ENCODE measurements at regions not wholly inside any gene's neighbourhood (a gene's known extent, or its start where the extent isn't known, plus 50 kb on each side); places are given as distances from the start of the nearest gene placed in this dataset.
"Not testable (repeated sequence)": the region's sequence is repeated elsewhere in the genome, so short reads cannot be mapped to it uniquely, and the experiment has no call there.

DNA sequence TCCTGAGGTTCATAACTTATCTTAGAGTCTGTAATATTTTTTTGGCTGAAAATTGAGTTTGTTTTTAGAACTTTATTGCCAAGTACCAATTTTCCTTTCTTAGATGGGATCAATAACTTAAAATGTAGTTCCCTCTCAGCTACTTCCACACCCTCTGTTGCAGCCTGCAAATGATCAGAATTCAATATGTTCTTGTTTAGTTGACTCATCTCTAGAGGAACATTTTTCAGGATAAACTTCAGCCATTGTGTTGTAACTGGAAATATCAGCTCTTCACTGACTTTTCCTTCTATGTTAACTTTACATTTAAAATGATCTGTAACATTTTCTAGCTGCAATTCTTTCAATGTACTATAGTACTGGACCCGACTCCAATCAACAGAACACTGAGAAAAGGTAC, 115.7 kb downstream of the ESM1 start:
- no peak overlapping the region for H3K9ac ChIP-seq (ENCODE audit: low read depth, low read length, poor library complexity, severe bottlenecking)
- no peaks in the 10 kb centered on the region for H3K4me1 ChIP-seq (ENCODE audit: insufficient read depth, low read length, poor library complexity, severe bottlenecking)
- H3K4me3 ChIP-seq (ENCODE audit: low read length, poor library complexity, severe bottlenecking): no peak overlapping the region
- H3F3A ChIP-seq (ENCODE audit: low read depth): no peaks in the 10 kb centered on the region
- no peak overlapping the region for H2AFZ ChIP-seq (ENCODE audit: low read length)
- H3K79me2 ChIP-seq (ENCODE audit: insufficient read depth, low read length): no peaks in the 10 kb centered on the region
- TF ChIP-seq, protein P1, sequence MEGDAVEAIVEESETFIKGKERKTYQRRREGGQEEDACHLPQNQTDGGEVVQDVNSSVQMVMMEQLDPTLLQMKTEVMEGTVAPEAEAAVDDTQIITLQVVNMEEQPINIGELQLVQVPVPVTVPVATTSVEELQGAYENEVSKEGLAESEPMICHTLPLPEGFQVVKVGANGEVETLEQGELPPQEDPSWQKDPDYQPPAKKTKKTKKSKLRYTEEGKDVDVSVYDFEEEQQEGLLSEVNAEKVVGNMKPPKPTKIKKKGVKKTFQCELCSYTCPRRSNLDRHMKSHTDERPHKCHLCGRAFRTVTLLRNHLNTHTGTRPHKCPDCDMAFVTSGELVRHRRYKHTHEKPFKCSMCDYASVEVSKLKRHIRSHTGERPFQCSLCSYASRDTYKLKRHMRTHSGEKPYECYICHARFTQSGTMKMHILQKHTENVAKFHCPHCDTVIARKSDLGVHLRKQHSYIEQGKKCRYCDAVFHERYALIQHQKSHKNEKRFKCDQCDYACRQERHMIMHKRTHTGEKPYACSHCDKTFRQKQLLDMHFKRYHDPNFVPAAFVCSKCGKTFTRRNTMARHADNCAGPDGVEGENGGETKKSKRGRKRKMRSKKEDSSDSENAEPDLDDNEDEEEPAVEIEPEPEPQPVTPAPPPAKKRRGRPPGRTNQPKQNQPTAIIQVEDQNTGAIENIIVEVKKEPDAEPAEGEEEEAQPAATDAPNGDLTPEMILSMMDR (conservative IDR thresholded peaks at IDR 0.05; ENCODE audit: low read length): no peak
- TF ChIP-seq EZH2phosphoT487 (IDR thresholded peaks at IDR 0.05; ENCODE audit: borderline replicate concordance): no peak
- no peak overlapping the region for H3K4me2 ChIP-seq (ENCODE audit: low read depth, low read length, poor library complexity, severe bottlenecking)
- no peaks in the 10 kb centered on the region for H3K36me3 ChIP-seq (ENCODE audit: insufficient read depth, low read length)
- H4K20me1 ChIP-seq (ENCODE audit: insufficient read depth, low read length, poor library complexity, severe bottlenecking): no peaks in the 10 kb centered on the region
- no peaks in the 10 kb centered on the region for H3K9me2 ChIP-seq (replicated peaks; ENCODE audit: low read depth, low read length)
- H3K27me3 ChIP-seq (ENCODE audit: insufficient read depth, low read length, poor library complexity, severe bottlenecking): no peaks in the 10 kb centered on the region
- no peaks in the 10 kb centered on the region for H3K9me3 ChIP-seq (ENCODE audit: insufficient read depth, low read depth, low read length)

DNA sequence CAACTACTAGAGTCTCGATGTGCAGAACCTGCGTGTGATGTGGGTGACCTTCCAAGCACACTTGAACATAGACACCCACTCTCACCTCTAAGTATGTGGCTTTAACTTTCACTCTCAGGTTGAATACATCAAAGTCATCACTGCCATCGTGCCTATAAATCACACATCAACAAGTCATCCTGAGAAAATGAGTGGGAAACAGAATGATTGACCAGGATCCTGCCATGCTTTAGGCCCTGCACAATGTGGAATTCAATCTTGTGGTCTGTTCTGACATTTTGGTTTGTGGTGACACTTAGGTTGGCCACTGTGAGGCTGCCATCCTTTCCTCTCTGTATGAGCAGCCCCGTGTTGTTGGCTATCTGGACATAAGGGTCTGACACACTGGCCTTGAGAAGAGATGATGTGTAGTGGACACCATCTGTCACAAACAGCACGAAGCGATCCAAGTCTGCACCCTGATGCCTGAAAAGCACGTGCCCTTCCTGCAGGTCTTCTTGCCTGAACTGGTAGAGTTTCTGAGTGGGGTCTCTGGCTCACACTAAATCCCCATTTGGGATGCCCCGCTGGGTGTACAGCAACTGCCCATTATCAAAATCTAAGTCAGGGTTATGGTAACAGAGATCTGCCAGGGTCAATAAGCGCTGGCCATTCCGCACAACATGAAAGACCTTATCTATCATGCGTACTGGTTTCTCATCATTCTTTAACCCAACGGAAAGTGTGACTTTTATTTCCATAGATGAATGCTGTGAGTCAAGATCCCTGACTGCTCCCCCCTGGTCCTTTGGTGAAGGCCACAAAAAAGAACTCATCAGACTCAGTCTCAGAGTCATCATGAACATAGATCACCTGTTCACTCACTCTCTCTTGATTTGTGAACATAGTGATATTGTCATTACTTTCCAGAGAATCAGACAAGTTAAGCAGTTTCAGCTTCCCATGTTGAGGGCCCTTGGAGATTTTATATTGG, 116.6 kb downstream of the ESM1 start:
- Histone ChIP-seq H3K4me2 (ENCODE audit: low read depth, low read length, poor library complexity, severe bottlenecking) (no peak overlapping the region), H3K4me3 (ENCODE audit: low read length, poor library complexity, severe bottlenecking) (no peak overlapping the region), H3K36me3 (ENCODE audit: insufficient read depth, low read length) (no peaks in the 10 kb centered on the region), H3K9ac (ENCODE audit: low read depth, low read length, poor library complexity, severe bottlenecking) (no peak overlapping the region), H3K4me1 (ENCODE audit: insufficient read depth, low read length, poor library complexity, severe bottlenecking) (no peaks in the 10 kb centered on the region), H3K79me2 (ENCODE audit: insufficient read depth, low read length) (no peaks in the 10 kb centered on the region), H3K27me3 (ENCODE audit: insufficient read depth, low read length, poor library complexity, severe bottlenecking) (no peaks in the 10 kb centered on the region), H4K20me1 (ENCODE audit: insufficient read depth, low read length, poor library complexity, severe bottlenecking) (no peaks in the 10 kb centered on the region), H2AFZ (ENCODE audit: low read length) (no peak overlapping the region), H3F3A (ENCODE audit: low read depth) (no peaks in the 10 kb centered on the region), H3K9me2 (replicated peaks; ENCODE audit: low read depth, low read length) (no peaks in the 10 kb centered on the region), H3K9me3 (ENCODE audit: insufficient read depth, low read depth, low read length) (no peaks in the 10 kb centered on the region)
- TF ChIP-seq, protein P1 (conservative IDR thresholded peaks at IDR 0.05; ENCODE audit: low read length): no peak
- no peak for TF ChIP-seq EZH2phosphoT487 (IDR thresholded peaks at IDR 0.05; ENCODE audit: borderline replicate concordance)

DNA sequence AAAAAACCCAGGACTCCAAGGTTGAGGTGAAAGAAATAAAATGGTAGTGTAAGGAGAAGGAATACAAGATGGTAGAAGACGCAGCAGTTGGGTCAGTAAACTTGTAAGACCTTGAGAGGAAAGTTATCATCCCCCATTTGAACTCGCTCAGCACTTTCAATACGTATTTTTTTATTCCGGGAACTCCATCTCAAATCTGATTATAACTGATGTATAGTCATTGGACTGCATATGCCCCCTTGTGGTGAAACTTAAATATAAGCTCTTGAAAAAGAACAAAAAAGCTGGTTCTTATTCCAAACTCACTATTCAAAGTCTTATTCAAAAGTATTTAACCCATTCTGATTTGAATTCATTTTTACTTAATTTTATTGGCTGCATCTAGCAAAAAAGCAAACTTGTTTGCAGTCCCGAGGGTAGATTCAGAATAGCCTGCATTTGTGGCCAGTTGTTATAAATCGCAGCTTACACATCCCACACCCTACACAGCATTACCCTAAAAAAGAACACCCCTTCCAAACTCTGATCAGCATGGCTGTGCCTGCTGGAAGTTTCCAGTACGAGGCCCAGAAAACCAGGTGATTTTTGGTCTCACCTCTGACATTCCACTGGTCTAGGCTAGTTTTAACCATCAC, 118.0 kb downstream of the ESM1 start:
- no peaks in the 10 kb centered on the region for H4K20me1 ChIP-seq (ENCODE audit: insufficient read depth, low read length, poor library complexity, severe bottlenecking)
- peak overlapping the region; percentile 28 for H3K4me3 ChIP-seq (ENCODE audit: low read length, poor library complexity, severe bottlenecking)
- no peak overlapping the region for H3K9ac ChIP-seq (ENCODE audit: low read depth, low read length, poor library complexity, severe bottlenecking)
- no peaks in the 10 kb centered on the region for H3K79me2 ChIP-seq (ENCODE audit: insufficient read depth, low read length)
- H2AFZ ChIP-seq (ENCODE audit: low read length): peak overlapping the region; percentile 57
- H3F3A ChIP-seq (ENCODE audit: low read depth): no peaks in the 10 kb centered on the region
- TF ChIP-seq, protein P1 (conservative IDR thresholded peaks at IDR 0.05; ENCODE audit: low read length): peak; percentile 80
- no peak for TF ChIP-seq EZH2phosphoT487 (IDR thresholded peaks at IDR 0.05; ENCODE audit: borderline replicate concordance)
- no peaks in the 10 kb centered on the region for H3K9me3 ChIP-seq (ENCODE audit: insufficient read depth, low read depth, low read length)
- H3K9me2 ChIP-seq (replicated peaks; ENCODE audit: low read depth, low read length): no peaks in the 10 kb centered on the region
- H3K27me3 ChIP-seq (ENCODE audit: insufficient read depth, low read length, poor library complexity, severe bottlenecking): no peaks in the 10 kb centered on the region
- H3K4me1 ChIP-seq (ENCODE audit: insufficient read depth, low read length, poor library complexity, severe bottlenecking): no peaks in the 10 kb centered on the region
- H3K36me3 ChIP-seq (ENCODE audit: insufficient read depth, low read length): no peaks in the 10 kb centered on the region
- H3K4me2 ChIP-seq (ENCODE audit: low read depth, low read length, poor library complexity, severe bottlenecking): peak overlapping the region; percentile 17

DNA sequence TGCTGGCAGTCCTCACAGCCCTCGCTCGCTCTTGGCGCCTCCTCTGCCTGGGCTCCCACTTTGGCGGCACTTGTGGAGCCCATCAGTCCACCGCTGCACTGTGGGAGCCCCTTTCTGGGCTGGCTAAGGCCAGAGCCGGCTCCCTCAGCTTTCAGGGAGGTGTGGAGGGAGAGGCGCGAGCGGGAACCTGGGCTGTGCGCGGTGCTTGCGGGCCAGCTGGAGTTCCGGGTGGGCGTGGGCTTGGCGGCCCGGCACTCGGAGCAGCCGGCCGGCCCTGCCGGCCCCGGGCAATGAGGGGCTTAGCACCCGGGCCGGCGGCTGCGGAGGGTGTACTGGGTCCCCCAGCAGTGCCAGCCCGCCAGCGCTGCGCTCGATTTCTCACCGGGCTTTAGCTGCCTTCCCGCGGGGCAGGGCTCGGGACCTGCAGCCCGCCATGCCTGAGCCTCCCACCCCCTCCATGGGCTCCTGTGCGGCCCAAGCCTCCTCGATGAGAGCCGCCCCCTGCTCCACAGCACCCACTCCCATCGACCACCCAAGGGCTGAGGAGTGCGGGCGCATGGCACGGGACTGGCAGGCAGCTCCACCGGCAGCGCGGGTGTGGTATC, 120.4 kb downstream of the ESM1 start:
- not testable (repeated sequence) for H3K36me3 ChIP-seq (ENCODE audit: insufficient read depth, low read length); H3K4me1 ChIP-seq (ENCODE audit: insufficient read depth, low read length, poor library complexity, severe bottlenecking); H3K4me3 ChIP-seq (ENCODE audit: low read length, poor library complexity, severe bottlenecking); H3K79me2 ChIP-seq (ENCODE audit: insufficient read depth, low read length); H3K9ac ChIP-seq (ENCODE audit: low read depth, low read length, poor library complexity, severe bottlenecking); H3F3A ChIP-seq (ENCODE audit: low read depth); H4K20me1 ChIP-seq (ENCODE audit: insufficient read depth, low read length, poor library complexity, severe bottlenecking); H3K4me2 ChIP-seq (ENCODE audit: low read depth, low read length, poor library complexity, severe bottlenecking); H2AFZ ChIP-seq (ENCODE audit: low read length); H3K9me2 ChIP-seq (replicated peaks; ENCODE audit: low read depth, low read length); H3K27me3 ChIP-seq (ENCODE audit: insufficient read depth, low read length, poor library complexity, severe bottlenecking); H3K9me3 ChIP-seq (ENCODE audit: insufficient read depth, low read depth, low read length)

Measured in Loucy (cell line).